Prostate gland (tissue), 2 donors: ENCODE measurements at regions not wholly inside any gene's neighbourhood (a gene's known extent, or its start where the extent isn't known, plus 50 kb on each side); places are given as distances from the start of the nearest gene placed in this dataset.

Experiments used
- DNase-seq: peaks from one replicate; pipeline ENCODE4 v3.0.0-alpha.2; 2019; ENCODE audit warnings: low spot score
- H3K27ac ChIP-seq, 2 donors: fragments of 200-600 bp; sonication (generic); 2 replicates each; pipeline ENCODE4 v1.5.1; 2017 to 2019
- H3K27me3 ChIP-seq: fragments of 200-600 bp; sonication (generic); replicated peaks from 2 replicates; pipeline ENCODE4 v1.5.1; 2019; ENCODE audit not compliant: insufficient read depth
- H3K36me3 ChIP-seq, 2 donors: fragments of 200-600 bp; sonication (generic); 1 replicate in 1 of 2; 2 replicates in 1 of 2; pipeline versions ENCODE4 v1.5.1 to v1.8.1; 2017 to 2019
- H3K4me1 ChIP-seq: fragments of 200-600 bp; sonication (generic); replicated peaks from 2 replicates; pipeline ENCODE4 v1.5.1; 2019
- H3K4me3 ChIP-seq, 2 donors: fragments of 200-600 bp; sonication (generic); 2 replicates each; pipeline ENCODE4 v1.5.1; 2017 to 2019
- H3K9me3 ChIP-seq: fragments of 200-600 bp; sonication (generic); 2 replicates; pipeline ENCODE4 v1.5.1; 2017
- CTCF ChIP-seq, 4 experiments: fragments of 200-600 bp in 2 of 4; fragments of 450-650 bp in 2 of 4; sonication (generic) in 2 of 4; IDR thresholded peaks; 1 replicate in 3 of 4; 2 replicates in 1 of 4; pipeline ENCODE4 v1.5.1; 2016 to 2019; ENCODE audit warnings: antibody characterized with exemption in 4 of 4, mild to moderate bottlenecking in 2 of 4, moderate library complexity in 2 of 4
- POLR2A ChIP-seq: fragments of 450-650 bp; IDR thresholded peaks from one replicate; pipeline ENCODE4 v1.6.1; 2016; ENCODE audit warnings: antibody characterized with exemption, mild to moderate bottlenecking
- POLR2AphosphoS5 ChIP-seq: sonication (generic); formaldehyde crosslinking; IDR thresholded peaks from one replicate; pipeline ENCODE4 v1.6.1; 2017; ENCODE audit warnings: antibody characterized with exemption
- WGBS: methylation state at CpG from one replicate; pipeline ENCODE4 v1.1.5; 2018; 5-methylcytosine and 5-hydroxymethylcytosine counted together
- intact Hi-C: fragments of 100-400 bp; cut with DNase I; formaldehyde crosslinking; loops from one replicate; pipeline ENCODE4 v1.14.2; 2022

DNA sequence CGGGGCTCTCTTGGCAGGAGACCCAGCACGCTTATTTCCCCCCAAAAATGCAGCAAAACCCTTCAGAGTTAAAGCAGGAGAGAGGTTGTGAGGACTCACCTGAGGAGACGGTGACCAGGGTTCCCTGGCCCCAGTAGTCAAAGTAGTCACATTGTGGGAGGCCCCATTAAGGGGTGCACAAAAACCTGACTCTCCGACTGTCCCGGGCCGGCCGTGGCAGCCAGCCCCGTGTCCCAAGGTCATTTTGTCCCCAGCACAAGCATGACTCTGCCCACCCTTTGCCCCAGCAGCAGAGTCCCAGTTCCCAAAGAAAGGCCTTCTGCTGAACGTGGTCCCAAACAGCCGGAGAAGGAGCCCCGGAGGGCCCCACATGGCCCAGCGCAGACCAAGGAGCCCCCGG is 337.7 kb downstream of the TMEM121 start:
- Histone ChIP-seq H3K4me3 (no peak overlapping the region), H3K4me1 (no peaks in the 10 kb centered on the region), H3K36me3 (no peaks in the 10 kb centered on the region), H3K27me3 (peaks cover 3% of the 10 kb centered on the region), H3K9me3 (no peaks in the 10 kb centered on the region), H3K27ac (no peak overlapping the region)
- intact Hi-C loops: no loop called here
- no peak for DNase-seq
- 83% methylated on average over 13 of the region's 13 CpGs for WGBS
- TF ChIP-seq CTCF (IDR thresholded peaks at IDR 0.05): no peak
- no peak for TF ChIP-seq POLR2AphosphoS5
- TF ChIP-seq POLR2A: no peak

GRCh38 chr14:105864651-105865265 is 338.4 kb downstream of the TMEM121 start:
- intact Hi-C loops: no loop called here
- no peak overlapping the region for H3K4me3 ChIP-seq
- no peaks in the 10 kb centered on the region for H3K9me3 ChIP-seq
- WGBS: 81% methylated on average over 11 of the region's 19 CpGs
- H3K36me3 ChIP-seq: no peaks in the 10 kb centered on the region
- peaks cover 3% of the 10 kb centered on the region for H3K27me3 ChIP-seq
- TF ChIP-seq CTCF (IDR thresholded peaks at IDR 0.05): no peak
- no peak for TF ChIP-seq POLR2A
- no peak for TF ChIP-seq POLR2AphosphoS5
- no peak overlapping the region for H3K27ac ChIP-seq
- H3K4me1 ChIP-seq: no peaks in the 10 kb centered on the region
- no peak for DNase-seq

- no peak for DNase-seq
- TF ChIP-seq POLR2AphosphoS5 (no peak), POLR2A (no peak), CTCF (IDR thresholded peaks at IDR 0.05) (no peak)
- H3K27me3 ChIP-seq: peaks cover 3% of the 10 kb centered on the region
- no peaks in the 10 kb centered on the region for H3K4me1 ChIP-seq
- no peak overlapping the region for H3K4me3 ChIP-seq
- no peak overlapping the region for H3K27ac ChIP-seq
- no peaks in the 10 kb centered on the region for H3K9me3 ChIP-seq
- H3K36me3 ChIP-seq: no peaks in the 10 kb centered on the region
- WGBS: 69% methylated on average over 13 of the region's 15 CpGs
- intact Hi-C loops: no loop called here
Observed at GRCh38 chr14:105865266-105865903, 339.0 kb downstream of the TMEM121 start.

DNA sequence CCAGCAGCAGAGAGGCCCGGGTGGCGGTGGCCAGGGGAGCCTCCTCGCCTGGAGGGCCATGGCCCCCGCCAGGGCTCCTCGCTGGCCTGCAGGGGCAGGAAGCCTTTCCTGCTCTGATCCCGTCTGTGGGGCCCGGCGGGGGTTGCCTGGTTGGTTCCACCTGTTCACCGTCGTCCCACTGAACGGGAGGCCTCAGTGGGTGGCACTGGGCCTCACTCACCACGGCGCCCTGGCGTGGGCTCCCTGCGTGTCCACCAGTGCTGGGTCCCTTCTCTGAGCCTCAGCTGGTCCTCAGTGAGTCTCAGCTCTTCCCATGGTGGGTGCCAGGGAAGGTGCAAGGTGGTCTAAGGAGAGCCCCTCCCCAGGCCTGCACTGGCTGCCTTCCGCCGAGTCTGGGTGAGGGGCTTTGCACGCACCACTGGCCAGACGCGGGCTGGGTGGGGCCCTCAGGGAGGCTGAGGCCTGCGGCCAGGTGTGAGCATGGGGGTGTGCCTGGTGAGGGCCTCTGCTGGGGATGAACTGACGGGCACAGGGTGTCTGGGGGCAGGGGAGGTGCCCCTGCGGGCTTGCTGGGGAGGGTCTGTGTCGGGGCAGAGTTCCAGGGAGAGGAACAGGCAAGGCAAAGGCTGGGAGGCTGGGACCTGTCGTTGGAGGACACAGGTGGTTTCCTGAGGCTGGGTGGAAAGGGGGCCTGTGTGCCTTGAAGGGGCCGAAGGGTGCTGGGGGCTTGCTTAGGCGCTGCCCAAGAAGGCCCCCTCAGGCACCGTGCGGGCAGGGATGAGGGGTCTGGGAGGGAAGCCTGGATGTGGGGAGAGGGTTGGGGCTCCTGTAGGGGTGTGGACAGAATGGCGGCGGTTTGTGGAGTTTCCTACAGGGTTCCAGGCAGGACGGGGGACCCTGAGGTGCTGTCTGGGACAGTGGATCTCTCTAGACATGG is 339.8 kb downstream of the TMEM121 start:
- Histone ChIP-seq H3K27ac (no peak overlapping the region), H3K36me3 (no peaks in the 10 kb centered on the region), H3K9me3 (no peaks in the 10 kb centered on the region), H3K4me1 (no peaks in the 10 kb centered on the region), H3K4me3 (no peak overlapping the region), H3K27me3 (peaks cover 3% of the 10 kb centered on the region)
- TF ChIP-seq POLR2AphosphoS5: no peak
- TF ChIP-seq CTCF (IDR thresholded peaks at IDR 0.05): no peak
- TF ChIP-seq POLR2A: no peak
- WGBS: 90% methylated on average over 24 of the region's 32 CpGs
- intact Hi-C loops: no loop called here
- no peak for DNase-seq
